ENCODE measurements at regions not wholly inside any gene's neighbourhood (a gene's known extent, or its start where the extent isn't known, plus 50 kb on each side); places are given as distances from the start of the nearest gene placed in this dataset.
"Not testable (repeated sequence)": the region's sequence is repeated elsewhere in the genome, so short reads cannot be mapped to it uniquely, and the experiment has no call there.

- DNase-seq: no peak
These were observed 54.1 kb downstream of the MAFB start for GRCh38 chr20:40634891-40635290.

DNA sequence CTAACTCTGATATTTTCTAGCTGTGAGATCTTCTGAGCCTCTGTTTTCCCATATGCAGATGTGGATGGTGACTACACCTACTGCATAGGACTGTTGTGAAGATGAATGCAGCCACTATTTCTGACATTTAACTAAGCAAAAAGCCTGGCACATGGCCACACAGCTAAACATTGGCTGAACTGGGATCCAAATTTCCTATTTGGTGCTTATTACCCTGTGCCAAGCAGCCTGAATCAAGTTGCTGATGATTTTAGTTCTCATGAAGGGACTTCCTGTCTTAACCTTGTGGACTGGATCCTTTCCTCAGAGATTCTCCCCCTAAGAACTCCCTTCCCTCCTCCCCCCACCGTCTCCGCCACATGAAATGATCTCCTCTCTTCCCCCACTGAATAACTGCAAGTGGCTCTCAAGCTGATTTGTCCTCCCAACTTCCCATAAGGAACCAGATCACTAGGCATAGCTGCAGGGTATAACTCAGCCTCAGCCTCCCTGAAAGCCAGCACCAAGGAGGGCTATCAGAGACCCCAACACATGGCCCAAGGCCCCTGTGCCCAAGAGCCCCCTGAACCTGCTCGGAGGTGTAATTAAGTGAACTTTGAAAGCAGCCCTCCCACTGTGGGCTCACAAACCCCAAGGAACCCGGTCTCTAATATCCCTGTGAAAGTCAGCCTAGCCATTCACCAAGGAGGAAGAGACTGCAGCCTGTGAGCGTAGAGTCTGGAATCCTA, 55.7 kb downstream of the MAFB start:
- DNase-seq: peak in 1 of 2 experiments; percentile 50

GRCh38 chr20:40632346-40632976, 56.6 kb downstream of the MAFB start:
- no peak for DNase-seq

DNA sequence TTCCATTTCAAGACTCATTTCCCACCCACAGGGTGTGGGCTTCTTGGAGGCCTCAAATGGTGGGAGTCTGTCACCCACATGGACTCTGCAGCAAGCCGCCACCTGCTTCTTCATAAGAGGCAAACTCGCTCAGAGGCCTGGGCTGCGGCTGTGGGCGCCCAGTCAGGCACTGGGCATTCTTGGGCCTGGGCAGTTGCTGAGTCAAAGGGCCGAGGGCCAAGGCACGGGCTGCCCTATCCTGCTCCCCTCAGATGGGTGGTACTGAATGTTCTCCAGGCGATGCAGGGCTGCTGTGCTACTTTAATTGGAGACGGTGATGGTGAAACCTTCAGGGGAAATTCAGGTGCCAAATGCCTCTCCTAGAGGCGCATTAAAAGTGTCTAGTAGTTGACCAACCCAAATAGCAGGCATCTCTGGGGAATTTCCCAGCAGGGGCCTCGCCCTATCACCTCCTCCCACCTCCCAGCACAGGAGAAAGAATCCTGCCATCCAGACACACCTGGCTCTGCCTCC, 57.9 kb downstream of the MAFB start:
- DNase-seq: no peak

- DNase-seq: peak in 1 of 2 experiments; percentile 58
These were observed 58.3 kb downstream of the MAFB start for GRCh38 chr20:40630713-40631112.

DNA sequence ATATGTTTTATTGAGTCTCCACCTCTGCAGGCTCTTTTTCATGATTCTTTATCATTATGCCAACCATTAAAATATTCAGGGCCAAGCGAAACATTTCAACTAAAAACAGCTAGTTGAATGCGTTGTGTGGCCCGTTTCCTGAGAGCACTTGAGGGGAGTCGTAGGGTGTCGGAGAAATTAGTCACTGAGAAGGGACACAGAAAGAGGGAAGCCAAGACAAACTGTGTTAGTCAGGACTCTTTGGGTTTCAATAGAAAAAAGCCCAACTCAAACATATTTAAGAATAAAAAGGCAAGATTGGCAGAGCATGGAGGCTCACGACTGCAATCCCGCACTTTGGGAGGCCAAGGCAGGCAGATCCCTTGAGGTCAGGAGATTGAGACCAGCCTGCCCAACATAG, 58.9 kb downstream of the MAFB start:
- DNase-seq: no peak

GRCh38 chr20:40628877-40629276, 60.2 kb downstream of the MAFB start:
- peak; percentile 50 to 74 for DNase-seq

DNA sequence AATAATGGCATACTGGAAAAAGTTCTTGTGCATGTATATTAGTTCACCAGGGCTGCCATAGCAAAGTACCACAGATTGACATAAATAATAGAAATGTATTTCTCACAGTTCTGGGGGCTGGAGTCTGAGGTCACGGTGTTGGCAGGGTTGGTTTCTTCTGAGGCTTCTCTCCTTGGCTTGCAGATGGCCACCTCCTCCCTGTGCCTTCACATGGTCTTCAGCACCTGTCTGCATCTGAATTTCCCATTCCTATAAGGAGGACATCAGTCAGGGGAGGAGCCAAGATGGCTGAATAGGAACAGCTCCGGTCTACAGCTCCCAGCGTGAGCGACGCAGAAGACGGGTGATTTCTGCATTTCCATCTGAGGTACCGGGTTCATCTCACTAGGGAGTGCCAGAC, 70.0 kb downstream of the MAFB start:
- DNase-seq: not testable (repeated sequence)

- no peak for DNase-seq
These were observed 71.4 kb downstream of the MAFB start for GRCh38 chr20:40617594-40617993.

DNA sequence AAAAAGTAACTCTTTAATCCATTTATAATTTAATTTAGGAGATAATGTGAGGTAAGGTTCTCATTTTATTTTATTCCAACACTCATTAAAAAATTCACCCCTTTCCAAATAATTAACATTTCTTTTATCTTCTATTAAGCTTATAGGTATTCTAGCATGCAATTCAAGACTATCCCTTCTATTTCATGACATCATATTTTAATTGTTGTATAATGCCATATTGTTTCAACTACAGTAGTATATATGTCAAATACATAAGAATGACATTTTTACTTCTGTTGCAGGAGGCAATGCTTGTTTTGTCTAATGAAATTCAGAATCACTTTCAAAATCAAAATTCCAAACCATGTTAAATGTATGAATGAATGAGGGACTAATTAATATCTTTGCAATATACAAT, 76.2 kb downstream of the MAFB start:
- no peak for DNase-seq

DNA sequence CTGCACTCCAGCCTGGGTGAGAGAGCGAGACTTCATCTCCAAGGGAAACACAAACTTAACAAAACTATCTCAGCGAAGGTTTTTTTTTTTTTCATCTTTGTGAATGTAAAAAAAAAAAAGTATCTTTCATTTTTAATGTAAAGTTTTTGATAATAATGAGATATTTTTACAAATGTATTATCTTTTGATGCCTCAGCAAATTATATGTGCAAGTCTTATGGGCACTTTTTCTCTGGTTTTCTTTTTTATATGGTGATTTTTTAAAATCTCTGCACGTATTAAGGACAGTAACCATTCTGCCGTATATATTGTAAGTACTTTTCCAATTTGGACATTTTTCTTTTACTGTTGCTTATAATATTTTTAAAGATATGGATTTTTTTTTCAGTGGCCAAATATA, 76.8 kb downstream of the MAFB start:
- DNase-seq: no peak

- DNase-seq: no peak
These were observed 78.3 kb downstream of the MAFB start for GRCh38 chr20:40610730-40611129.

DNA sequence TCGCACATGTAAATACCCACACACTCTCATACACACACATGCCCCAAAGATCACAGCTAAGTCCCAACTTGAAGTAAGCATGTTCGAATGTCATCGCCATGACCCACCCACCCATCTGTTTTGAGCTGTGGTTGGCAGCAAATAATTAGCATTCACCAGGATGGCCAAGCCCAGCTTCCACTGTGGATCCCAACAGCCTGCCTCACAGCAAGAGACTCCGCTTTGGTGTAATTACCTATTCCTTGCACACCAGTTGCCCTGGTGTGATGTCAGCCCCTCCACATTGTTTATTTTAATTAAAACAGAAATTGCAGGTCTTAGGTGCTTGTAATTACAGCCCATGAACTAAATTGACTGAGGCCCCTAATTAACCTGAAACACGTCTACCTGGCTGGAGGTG, 81.1 kb downstream of the MAFB start:
- DNase-seq: peak; percentile 53 to 67

- peak in 1 of 2 experiments; percentile 39 for DNase-seq
These were observed 82.4 kb downstream of the MAFB start for GRCh38 chr20:40606660-40607059.

- DNase-seq: no peak
These were observed 82.8 kb downstream of the MAFB start for GRCh38 chr20:40606237-40606636.

GRCh38 chr20:40604416-40604815, 84.6 kb downstream of the MAFB start:
- no peak for DNase-seq

DNA sequence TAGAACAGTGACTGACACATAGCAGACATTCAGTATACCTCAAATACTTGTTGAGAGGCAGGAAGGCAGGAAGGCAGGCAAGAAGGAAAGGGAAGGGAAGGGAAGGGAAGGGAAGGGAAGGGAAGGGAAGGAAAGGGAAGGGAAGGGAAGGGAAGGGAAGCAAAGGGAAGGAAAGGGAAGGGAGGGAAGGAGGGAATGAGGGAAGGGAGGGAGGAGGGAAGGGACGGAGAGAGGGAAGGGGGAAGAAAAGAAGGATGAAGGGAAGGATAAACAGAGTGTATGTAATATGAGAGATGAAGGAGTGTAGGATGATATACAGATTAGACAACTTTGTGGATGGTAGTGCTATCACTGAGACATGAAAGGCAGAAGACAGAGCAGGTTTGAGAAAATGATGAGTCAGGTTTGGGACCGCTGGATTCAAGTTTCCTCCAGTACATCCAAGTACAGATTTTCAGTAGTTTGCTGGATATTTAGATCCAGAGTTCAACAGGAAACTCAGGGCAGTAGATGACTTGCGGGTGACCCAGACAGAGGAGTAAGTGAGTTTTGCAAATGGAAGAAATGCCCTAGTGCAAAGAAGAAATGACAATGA, 85.9 kb downstream of the MAFB start:
- DNase-seq: no peak

DNA sequence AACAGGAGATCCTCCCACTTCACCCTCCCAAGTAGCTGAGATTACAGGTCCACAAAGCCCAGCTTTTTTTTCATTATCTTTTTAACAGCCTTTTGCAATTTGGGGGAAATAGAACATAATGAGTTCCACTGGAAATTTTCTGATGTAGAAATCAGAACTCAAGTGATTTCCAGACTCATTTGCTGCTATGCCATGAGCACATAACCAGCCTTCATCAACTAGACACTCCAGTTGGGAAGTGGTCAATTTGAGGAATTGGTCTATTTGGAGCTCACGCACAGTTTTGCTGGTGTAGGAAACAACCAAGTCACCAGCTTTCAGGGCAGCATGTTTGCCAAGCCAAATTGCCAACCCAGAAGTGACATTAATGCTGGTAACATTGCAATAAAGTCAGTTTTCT, 86.7 kb downstream of the MAFB start:
- no peak for DNase-seq

DNA sequence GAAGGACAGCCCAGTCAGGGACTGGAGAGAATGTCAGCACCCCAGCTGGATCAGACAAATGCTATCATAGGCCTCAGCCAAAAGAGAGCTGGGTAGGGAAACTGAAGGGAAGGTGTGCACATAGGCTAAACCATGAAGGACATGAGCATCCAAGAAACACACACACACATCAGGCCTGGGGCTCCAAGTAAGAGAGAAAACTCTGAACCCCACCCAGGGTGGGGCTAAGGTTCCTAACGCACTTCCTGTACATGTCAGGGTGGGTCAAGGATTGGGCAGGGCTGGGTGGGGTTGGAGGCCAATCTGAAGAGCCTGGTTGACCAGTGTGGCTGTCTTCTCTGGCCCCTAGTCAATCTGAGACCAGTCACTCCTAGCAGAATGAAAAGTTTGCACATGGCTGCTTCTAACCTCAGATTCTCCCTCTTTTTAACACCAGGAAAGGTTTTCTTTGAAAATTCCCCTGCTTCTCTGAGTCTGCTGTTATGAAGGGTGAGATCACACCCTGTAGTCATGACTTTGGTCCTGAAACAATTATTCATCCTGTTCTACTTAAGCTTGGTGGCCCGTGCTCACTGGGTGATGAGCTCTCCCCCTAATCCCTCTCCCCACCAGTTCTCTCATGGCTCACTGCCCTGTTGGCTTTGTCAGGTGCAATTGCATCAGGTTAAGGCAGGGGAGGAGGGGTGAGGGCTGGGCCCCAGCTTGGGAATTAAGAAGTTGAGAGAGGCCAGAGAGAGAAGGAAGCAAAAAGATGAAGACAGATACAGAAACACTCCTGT, 88.4 kb downstream of the MAFB start:
- DNase-seq: no peak

DNA sequence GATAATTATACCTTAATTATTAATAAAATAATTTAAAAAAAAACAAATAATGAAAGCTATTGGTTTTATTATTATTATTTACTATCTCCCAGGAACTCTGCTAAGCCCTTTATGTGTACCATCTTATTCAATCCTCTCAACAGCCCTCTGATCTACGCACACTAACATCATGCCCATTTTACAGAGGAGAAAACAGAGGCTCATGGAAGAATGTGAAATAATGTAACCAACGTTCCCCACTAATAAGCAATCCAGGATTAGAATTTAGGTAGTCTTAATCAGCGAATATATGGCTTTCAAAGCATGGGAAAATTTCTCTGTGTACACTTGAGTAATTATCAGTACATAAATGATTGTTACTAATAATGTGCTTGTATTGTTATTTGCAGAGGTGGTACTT, 89.0 kb downstream of the MAFB start:
- DNase-seq: no peak

DNA sequence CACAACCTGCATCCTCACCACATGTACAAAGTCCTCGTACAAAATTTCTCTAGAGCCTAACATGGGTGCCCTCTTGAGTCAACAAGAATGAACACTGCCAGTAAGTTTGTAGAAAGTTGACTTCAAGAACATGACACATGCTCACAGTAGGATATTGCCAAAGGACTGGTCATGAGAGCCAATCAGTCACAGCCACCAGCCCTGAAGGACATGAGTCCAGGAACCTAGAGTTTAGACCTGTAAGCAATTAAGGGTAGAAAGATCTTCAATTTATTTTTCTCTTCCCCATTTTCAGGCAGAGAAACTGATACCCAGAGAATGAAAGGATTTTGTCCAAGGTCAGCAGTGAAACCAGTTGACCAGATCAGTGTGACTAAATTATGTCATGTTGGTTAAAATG, 96.1 kb downstream of the MAFB start:
- no peak for DNase-seq

GRCh38 chr20:40591536-40591935, 97.5 kb downstream of the MAFB start:
- no peak for DNase-seq

DNA sequence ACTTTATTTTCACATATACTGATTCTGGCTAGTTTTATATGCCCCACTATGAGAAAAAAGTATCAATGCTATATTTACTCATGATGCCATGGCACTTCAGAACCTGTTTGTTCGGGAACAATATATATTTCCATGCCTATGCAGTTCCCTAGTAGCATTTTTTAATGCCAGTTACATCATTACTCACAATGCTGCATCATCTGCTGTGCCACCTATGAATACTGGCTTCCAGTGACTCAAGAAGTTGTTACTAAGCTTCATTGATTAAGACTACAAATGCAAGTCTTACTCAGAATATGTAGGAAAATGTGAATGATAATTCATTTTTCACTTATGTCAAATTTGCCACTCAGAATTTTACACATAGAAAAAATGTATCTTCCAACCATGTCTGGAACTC, 97.9 kb downstream of the MAFB start:
- no peak for DNase-seq
